ELF-1 (cell line): ENCODE measurements at regions not wholly inside any gene's neighbourhood (a gene's known extent, or its start where the extent isn't known, plus 50 kb on each side); places are given as distances from the start of the nearest gene placed in this dataset.
A peak's percentile ranks its signal among the peaks of the same experiment; 100 is the strongest.

Experiments used
- DNase-seq: peaks from one replicate; pipeline ENCODE4 v3.0.0-alpha.2; 2016; ENCODE audit warnings: low read depth, low spot score

- DNase-seq = no peak
Observed at GRCh38 chr5:120817044-120817985, 353.2 kb downstream of the PRR16 start.

- DNase-seq = no peak
Observed at GRCh38 chr5:120818128-120818527, 354.0 kb downstream of the PRR16 start.

GRCh38 chr5:120823328-120823727 is 359.2 kb downstream of the PRR16 start:
- DNase-seq = no peak

- DNase-seq = peak; percentile 71
Observed at GRCh38 chr5:120831646-120832045, 367.5 kb downstream of the PRR16 start.

- DNase-seq = no peak
Observed at GRCh38 chr5:120841830-120842229, 377.7 kb downstream of the PRR16 start.

GRCh38 chr5:120843390-120843980 is 379.4 kb downstream of the PRR16 start:
- no peak for DNase-seq

GRCh38 chr5:120848883-120849282 is 384.8 kb downstream of the PRR16 start:
- peak; percentile 75 for DNase-seq

- DNase-seq = no peak
Observed at GRCh38 chr5:120852222-120852860, 388.2 kb downstream of the PRR16 start.

- no peak for DNase-seq
Observed at GRCh38 chr5:120866997-120867396, 402.9 kb downstream of the PRR16 start.

GRCh38 chr5:120869831-120870230 is 405.7 kb downstream of the PRR16 start:
- DNase-seq = no peak

GRCh38 chr5:120872297-120872696 is 408.2 kb downstream of the PRR16 start:
- no peak for DNase-seq

GRCh38 chr5:120873083-120873482 is 409.0 kb downstream of the PRR16 start:
- DNase-seq = no peak

GRCh38 chr5:120874081-120874862 is 410.2 kb downstream of the PRR16 start:
- no peak for DNase-seq

- peak; percentile 79 for DNase-seq
Observed at GRCh38 chr5:120882038-120882775, 418.1 kb downstream of the PRR16 start.

GRCh38 chr5:120886351-120886860 is 422.3 kb downstream of the PRR16 start:
- DNase-seq = no peak

GRCh38 chr5:120895660-120896059 is 431.6 kb downstream of the PRR16 start:
- DNase-seq = no peak

GRCh38 chr5:120901199-120901598 is 437.1 kb downstream of the PRR16 start:
- peak; percentile 14 for DNase-seq

GRCh38 chr5:120907953-120908352 is 443.9 kb downstream of the PRR16 start:
- DNase-seq = no peak

- DNase-seq = no peak
Observed at GRCh38 chr5:120910629-120911028, 446.5 kb downstream of the PRR16 start.

- no peak for DNase-seq
Observed at GRCh38 chr5:120913396-120913795, 449.3 kb downstream of the PRR16 start.
